ENCODE measurements at regions not wholly inside any gene's neighbourhood (a gene's known extent, or its start where the extent isn't known, plus 50 kb on each side); places are given as distances from the start of the nearest gene placed in this dataset.

DNA sequence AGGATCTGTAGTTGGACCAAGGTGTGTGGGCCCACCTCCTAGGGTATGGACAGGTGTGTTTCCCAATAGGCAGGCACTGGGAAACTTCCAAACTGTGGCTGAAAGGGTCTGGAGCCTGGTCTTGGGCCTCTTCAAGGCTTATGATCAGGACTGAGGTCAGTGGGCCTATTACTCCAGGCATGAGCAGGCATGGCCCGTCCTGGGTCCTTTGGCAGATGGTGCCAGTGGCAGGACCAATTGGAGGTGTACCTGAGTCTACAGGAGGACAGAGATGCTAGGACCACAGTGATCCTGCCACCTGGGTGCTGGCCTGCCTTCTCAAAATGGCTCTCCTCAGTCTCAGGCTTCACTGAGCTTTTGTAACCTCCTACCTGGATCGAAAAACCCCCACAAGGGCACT, 95.4 kb downstream of the RAB18 start:
- Histone ChIP-seq H3K4me1 (ENCODE audit: insufficient read depth, low read length, poor library complexity, severe bottlenecking) (no peaks in the 10 kb centered on the region), H3K9me2 (ENCODE audit: insufficient read depth, low read length) (no peaks in the 10 kb centered on the region), H3K4me3 (ENCODE audit: low read depth, low read length, poor library complexity, severe bottlenecking) (no peak overlapping the region), H2AFZ (ENCODE audit: low read length) (no peak overlapping the region), H3K4me2 (ENCODE audit: low read length) (no peak overlapping the region), H3K27ac (ENCODE audit: low read depth, low read length, poor library complexity, severe bottlenecking) (no peak overlapping the region), H3K9me3 (ENCODE audit: low read length) (no peaks in the 10 kb centered on the region), H3K79me2 (ENCODE audit: insufficient read depth, low read depth, low read length) (no peaks in the 10 kb centered on the region), H3K36me3 (ENCODE audit: insufficient read depth, low read length) (no peaks in the 10 kb centered on the region), H4K20me1 (ENCODE audit: insufficient read depth, low read length) (no peaks in the 10 kb centered on the region)
- no peak for DNase-seq (ENCODE audit: low spot score)
- intact Hi-C loops (cut with micrococcal nuclease; ENCODE audit: unreplicated experiment) = no loop called here
- TF ChIP-seq EZH2phosphoT487 (IDR thresholded peaks at IDR 0.05; ENCODE audit: borderline replicate concordance, low read depth, low read length) = no peak
- TF ChIP-seq, protein P1, sequence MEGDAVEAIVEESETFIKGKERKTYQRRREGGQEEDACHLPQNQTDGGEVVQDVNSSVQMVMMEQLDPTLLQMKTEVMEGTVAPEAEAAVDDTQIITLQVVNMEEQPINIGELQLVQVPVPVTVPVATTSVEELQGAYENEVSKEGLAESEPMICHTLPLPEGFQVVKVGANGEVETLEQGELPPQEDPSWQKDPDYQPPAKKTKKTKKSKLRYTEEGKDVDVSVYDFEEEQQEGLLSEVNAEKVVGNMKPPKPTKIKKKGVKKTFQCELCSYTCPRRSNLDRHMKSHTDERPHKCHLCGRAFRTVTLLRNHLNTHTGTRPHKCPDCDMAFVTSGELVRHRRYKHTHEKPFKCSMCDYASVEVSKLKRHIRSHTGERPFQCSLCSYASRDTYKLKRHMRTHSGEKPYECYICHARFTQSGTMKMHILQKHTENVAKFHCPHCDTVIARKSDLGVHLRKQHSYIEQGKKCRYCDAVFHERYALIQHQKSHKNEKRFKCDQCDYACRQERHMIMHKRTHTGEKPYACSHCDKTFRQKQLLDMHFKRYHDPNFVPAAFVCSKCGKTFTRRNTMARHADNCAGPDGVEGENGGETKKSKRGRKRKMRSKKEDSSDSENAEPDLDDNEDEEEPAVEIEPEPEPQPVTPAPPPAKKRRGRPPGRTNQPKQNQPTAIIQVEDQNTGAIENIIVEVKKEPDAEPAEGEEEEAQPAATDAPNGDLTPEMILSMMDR (conservative IDR thresholded peaks at IDR 0.05; ENCODE audit: low read length) = no peak
- ChIA-PET CTCF (ENCODE audit: unreplicated experiment) (interaction anchor here (0.5 kb wide), 1 partner anchor 441 kb away, joined by 4 read pairs; no protein-coding TSS in a partner anchor), POLR2A (no interaction called here)
- BruUV-seq (replicated peaks) = no TSS peak

DNA sequence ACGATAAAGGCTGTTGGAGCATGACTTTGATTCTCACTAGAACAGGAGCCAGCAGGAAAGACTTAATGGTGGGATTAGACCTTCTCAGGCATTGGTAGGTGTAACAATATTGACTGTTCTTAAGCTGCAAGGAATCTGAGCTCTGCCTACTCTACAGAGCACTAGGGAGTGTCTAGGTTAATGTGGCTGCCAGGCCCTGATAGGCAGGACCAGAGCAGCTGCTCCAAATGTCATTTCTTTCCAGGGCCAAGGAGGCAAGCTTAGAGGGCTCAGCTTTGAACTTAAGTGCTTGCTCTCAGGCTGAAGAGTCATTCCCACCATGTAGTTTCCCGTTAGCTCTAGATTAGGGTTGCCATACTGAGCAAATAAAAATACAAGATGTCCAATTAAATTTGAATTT, 96.8 kb downstream of the RAB18 start:
- Histone ChIP-seq H3K4me3 (ENCODE audit: low read depth, low read length, poor library complexity, severe bottlenecking) (no peak overlapping the region), H4K20me1 (ENCODE audit: insufficient read depth, low read length) (no peaks in the 10 kb centered on the region), H3K27ac (ENCODE audit: low read depth, low read length, poor library complexity, severe bottlenecking) (no peak overlapping the region), H3K4me1 (ENCODE audit: insufficient read depth, low read length, poor library complexity, severe bottlenecking) (no peaks in the 10 kb centered on the region), H3K79me2 (ENCODE audit: insufficient read depth, low read depth, low read length) (no peaks in the 10 kb centered on the region), H3K36me3 (ENCODE audit: insufficient read depth, low read length) (no peaks in the 10 kb centered on the region), H3K9me2 (ENCODE audit: insufficient read depth, low read length) (no peaks in the 10 kb centered on the region), H2AFZ (ENCODE audit: low read length) (no peak overlapping the region), H3K9me3 (ENCODE audit: low read length) (no peaks in the 10 kb centered on the region), H3K4me2 (ENCODE audit: low read length) (no peak overlapping the region)
- no peak for DNase-seq (ENCODE audit: low spot score)
- intact Hi-C loops (cut with micrococcal nuclease; ENCODE audit: unreplicated experiment) = no loop called here
- BruUV-seq (replicated peaks) = no TSS peak
- ChIA-PET CTCF (ENCODE audit: unreplicated experiment) (no interaction called here), POLR2A (no interaction called here)
- TF ChIP-seq, protein P1 (conservative IDR thresholded peaks at IDR 0.05; ENCODE audit: low read length) = no peak
- no peak for TF ChIP-seq EZH2phosphoT487 (IDR thresholded peaks at IDR 0.05; ENCODE audit: borderline replicate concordance, low read depth, low read length)

DNA sequence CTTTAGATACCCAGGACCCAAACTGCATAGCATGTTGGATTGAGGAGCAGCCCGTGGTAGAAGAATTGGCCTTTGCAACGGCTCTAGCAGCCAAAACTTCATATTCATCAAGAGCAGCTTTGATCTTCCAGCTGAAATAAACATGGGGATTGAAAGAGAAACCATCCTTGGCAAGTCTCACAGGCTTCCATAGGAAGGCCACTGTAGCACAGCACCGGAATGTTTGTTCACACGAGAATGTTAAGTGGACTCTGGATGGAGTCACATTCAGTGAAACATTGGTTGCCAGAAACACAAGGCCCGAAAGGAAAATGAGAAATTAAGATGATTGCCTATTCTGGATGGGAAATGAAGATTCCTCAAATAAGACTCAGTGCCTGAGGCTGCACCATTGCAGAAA, 97.4 kb downstream of the RAB18 start:
- Histone ChIP-seq H3K9me3 (ENCODE audit: low read length) (no peaks in the 10 kb centered on the region), H3K4me1 (ENCODE audit: insufficient read depth, low read length, poor library complexity, severe bottlenecking) (no peaks in the 10 kb centered on the region), H3K79me2 (ENCODE audit: insufficient read depth, low read depth, low read length) (no peaks in the 10 kb centered on the region), H2AFZ (ENCODE audit: low read length) (no peak overlapping the region), H3K27ac (ENCODE audit: low read depth, low read length, poor library complexity, severe bottlenecking) (no peak overlapping the region), H3K4me2 (ENCODE audit: low read length) (no peak overlapping the region), H3K9me2 (ENCODE audit: insufficient read depth, low read length) (no peaks in the 10 kb centered on the region), H3K4me3 (ENCODE audit: low read depth, low read length, poor library complexity, severe bottlenecking) (no peak overlapping the region), H3K36me3 (ENCODE audit: insufficient read depth, low read length) (no peaks in the 10 kb centered on the region), H4K20me1 (ENCODE audit: insufficient read depth, low read length) (no peaks in the 10 kb centered on the region)
- no TSS peak for BruUV-seq (replicated peaks)
- CTCF ChIA-PET (ENCODE audit: unreplicated experiment) = no interaction called here
- intact Hi-C loops (cut with micrococcal nuclease; ENCODE audit: unreplicated experiment) = no loop called here
- TF ChIP-seq EZH2phosphoT487 (IDR thresholded peaks at IDR 0.05; ENCODE audit: borderline replicate concordance, low read depth, low read length) = no peak
- TF ChIP-seq, protein P1 (conservative IDR thresholded peaks at IDR 0.05; ENCODE audit: low read length) = no peak
- DNase-seq (ENCODE audit: low spot score) = no peak
- POLR2A ChIA-PET = no interaction called here
